ENCODE measurements at regions not wholly inside any gene's neighbourhood (a gene's known extent, or its start where the extent isn't known, plus 50 kb on each side); places are given as distances from the start of the nearest gene placed in this dataset.

DNA sequence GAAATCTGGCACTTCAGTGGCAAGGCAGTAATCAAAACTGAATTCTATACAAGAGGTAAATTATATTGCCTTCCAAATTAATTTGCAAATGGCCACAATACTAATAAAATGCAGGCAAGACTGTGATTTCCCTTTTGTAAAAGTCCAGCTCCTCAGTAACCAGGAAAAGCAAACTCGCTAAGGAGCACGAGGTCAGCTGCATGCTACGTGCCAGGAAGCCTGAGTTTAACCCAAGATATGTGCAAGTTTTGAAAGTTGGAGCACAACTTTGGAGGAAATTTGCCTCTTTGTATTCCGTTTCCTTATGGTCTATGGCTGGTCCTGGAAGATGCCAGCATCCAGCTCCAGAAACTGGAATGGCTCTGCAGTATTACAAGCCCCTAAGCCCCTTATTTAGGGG, 226.8 kb upstream of the DYNLRB2 start:
- BruUV-seq (replicated peaks): no TSS peak
- no peaks in the 10 kb centered on the region for H3K27me3 ChIP-seq (replicated peaks; ENCODE audit: control insufficient read depth, insufficient read depth, low read length)
- intact Hi-C loops (cut with micrococcal nuclease; ENCODE audit: unreplicated experiment): no loop called here
- Mint-ChIP-seq H3K9me3 (ENCODE audit: unreplicated experiment) (peaks cover 22% of the 10 kb centered on the region), H3K4me3 (ENCODE audit: unreplicated experiment) (no peak overlapping the region), H3K27ac (ENCODE audit: unreplicated experiment) (no peak overlapping the region), H3K4me1 (ENCODE audit: low read depth, unreplicated experiment) (peaks cover 5% of the 10 kb centered on the region), H3K27me3 (ENCODE audit: insufficient read depth, unreplicated experiment) (no peaks in the 10 kb centered on the region), H3K36me3 (ENCODE audit: insufficient read depth, unreplicated experiment) (no peaks in the 10 kb centered on the region)
- no peak overlapping the region for H3K4me3 ChIP-seq (ENCODE audit: low read depth, low read length)
- H3K4me1 ChIP-seq: no peaks in the 10 kb centered on the region
- POLR2A ChIA-PET: no interaction called here
- no peak for DNase-seq
- TF ChIP-seq, protein P1, sequence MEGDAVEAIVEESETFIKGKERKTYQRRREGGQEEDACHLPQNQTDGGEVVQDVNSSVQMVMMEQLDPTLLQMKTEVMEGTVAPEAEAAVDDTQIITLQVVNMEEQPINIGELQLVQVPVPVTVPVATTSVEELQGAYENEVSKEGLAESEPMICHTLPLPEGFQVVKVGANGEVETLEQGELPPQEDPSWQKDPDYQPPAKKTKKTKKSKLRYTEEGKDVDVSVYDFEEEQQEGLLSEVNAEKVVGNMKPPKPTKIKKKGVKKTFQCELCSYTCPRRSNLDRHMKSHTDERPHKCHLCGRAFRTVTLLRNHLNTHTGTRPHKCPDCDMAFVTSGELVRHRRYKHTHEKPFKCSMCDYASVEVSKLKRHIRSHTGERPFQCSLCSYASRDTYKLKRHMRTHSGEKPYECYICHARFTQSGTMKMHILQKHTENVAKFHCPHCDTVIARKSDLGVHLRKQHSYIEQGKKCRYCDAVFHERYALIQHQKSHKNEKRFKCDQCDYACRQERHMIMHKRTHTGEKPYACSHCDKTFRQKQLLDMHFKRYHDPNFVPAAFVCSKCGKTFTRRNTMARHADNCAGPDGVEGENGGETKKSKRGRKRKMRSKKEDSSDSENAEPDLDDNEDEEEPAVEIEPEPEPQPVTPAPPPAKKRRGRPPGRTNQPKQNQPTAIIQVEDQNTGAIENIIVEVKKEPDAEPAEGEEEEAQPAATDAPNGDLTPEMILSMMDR (IDR thresholded peaks at IDR 0.05; ENCODE audit: insufficient read depth in 1 of 2, low read depth in 1 of 2, low read length in 1 of 2, severe bottlenecking in 1 of 2, unreplicated experiment in 1 of 2): no peak
- H3K9me3 ChIP-seq: peaks cover 7% of the 10 kb centered on the region
- H3K36me3 ChIP-seq (ENCODE audit: control insufficient read depth, insufficient read depth, low read length): no peaks in the 10 kb centered on the region
- CTCF ChIA-PET: no interaction called here

DNA sequence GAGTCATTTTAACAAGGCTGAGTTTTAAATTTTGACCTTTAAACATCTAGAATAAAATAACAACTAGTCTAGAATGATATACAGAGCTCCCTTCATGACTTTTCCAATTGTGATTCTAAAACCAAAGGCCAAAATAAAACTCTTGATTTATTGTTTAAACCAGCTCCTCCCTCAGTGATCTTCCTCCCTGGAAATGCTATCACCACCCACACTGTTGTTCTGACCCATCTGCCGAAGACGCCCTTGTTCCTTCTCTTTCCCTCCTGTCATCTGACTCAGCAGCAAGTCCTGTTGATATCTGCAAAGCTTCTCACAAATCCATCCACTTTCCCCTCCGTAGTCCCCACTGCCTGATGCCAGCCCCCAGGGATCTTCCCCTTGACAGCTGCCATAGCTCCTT, 231.6 kb upstream of the DYNLRB2 start:
- Mint-ChIP-seq H3K4me3 (ENCODE audit: unreplicated experiment) (no peak overlapping the region), H3K27ac (ENCODE audit: unreplicated experiment) (no peak overlapping the region), H3K9me3 (ENCODE audit: unreplicated experiment) (peaks cover 14% of the 10 kb centered on the region), H3K4me1 (ENCODE audit: low read depth, unreplicated experiment) (peaks cover 30% of the 10 kb centered on the region), H3K27me3 (ENCODE audit: insufficient read depth, unreplicated experiment) (no peaks in the 10 kb centered on the region), H3K36me3 (ENCODE audit: insufficient read depth, unreplicated experiment) (no peaks in the 10 kb centered on the region)
- peaks cover 7% of the 10 kb centered on the region; the same call in 1 of the 2 replicates for H3K9me3 ChIP-seq
- ChIA-PET POLR2A (no interaction called here), CTCF (no interaction called here)
- no peak overlapping the region for H3K4me3 ChIP-seq (ENCODE audit: low read depth, low read length)
- no peak for DNase-seq
- TF ChIP-seq, protein P1 (IDR thresholded peaks at IDR 0.05; ENCODE audit: insufficient read depth in 1 of 2, low read depth in 1 of 2, low read length in 1 of 2, severe bottlenecking in 1 of 2, unreplicated experiment in 1 of 2): no peak
- H3K27me3 ChIP-seq (replicated peaks; ENCODE audit: control insufficient read depth, insufficient read depth, low read length): no peaks in the 10 kb centered on the region
- BruUV-seq (replicated peaks): no TSS peak
- H3K36me3 ChIP-seq (ENCODE audit: control insufficient read depth, insufficient read depth, low read length): no peaks in the 10 kb centered on the region
- peaks cover 34% of the 10 kb centered on the region for H3K4me1 ChIP-seq
- intact Hi-C loops (cut with micrococcal nuclease; ENCODE audit: unreplicated experiment): no loop called here

DNA sequence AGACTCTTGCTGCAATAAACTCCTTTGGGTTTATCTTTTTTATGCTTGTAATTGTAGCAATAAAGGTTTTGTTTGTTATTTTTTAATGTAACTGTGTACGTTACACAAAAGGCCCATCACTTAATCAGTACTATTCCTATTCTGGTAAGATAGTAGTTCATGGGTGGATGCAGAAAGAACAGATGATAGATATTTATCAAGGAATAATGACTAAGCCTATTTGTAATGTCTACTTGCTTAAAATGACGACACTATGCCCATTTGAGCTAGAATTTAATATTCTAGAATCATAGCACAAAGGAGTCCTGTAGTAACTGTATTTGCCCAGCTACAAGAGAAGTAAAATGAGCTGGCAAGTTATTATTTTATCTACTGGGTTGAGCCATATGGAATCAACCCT, 235.4 kb upstream of the DYNLRB2 start:
- ChIA-PET CTCF (no interaction called here), POLR2A (no interaction called here)
- H3K36me3 ChIP-seq (ENCODE audit: control insufficient read depth, insufficient read depth, low read length): no peaks in the 10 kb centered on the region
- no peaks in the 10 kb centered on the region for H3K27me3 Mint-ChIP-seq (ENCODE audit: insufficient read depth, unreplicated experiment)
- DNase-seq: no peak
- no peaks in the 10 kb centered on the region for H3K27me3 ChIP-seq (replicated peaks; ENCODE audit: control insufficient read depth, insufficient read depth, low read length)
- TF ChIP-seq, protein P1 (IDR thresholded peaks at IDR 0.05; ENCODE audit: insufficient read depth in 1 of 2, low read depth in 1 of 2, low read length in 1 of 2, severe bottlenecking in 1 of 2, unreplicated experiment in 1 of 2): no peak
- intact Hi-C loops (cut with micrococcal nuclease; ENCODE audit: unreplicated experiment): no loop called here
- H3K9me3 ChIP-seq: peaks cover 3% of the 10 kb centered on the region; the same call in 1 of the 2 replicates
- no TSS peak for BruUV-seq (replicated peaks)
- H3K4me3 ChIP-seq (ENCODE audit: low read depth, low read length): no peak overlapping the region
- H3K4me1 ChIP-seq: peaks cover 57% of the 10 kb centered on the region
- no peaks in the 10 kb centered on the region for H3K36me3 Mint-ChIP-seq (ENCODE audit: insufficient read depth, unreplicated experiment)
- H3K4me3 Mint-ChIP-seq (ENCODE audit: unreplicated experiment): no peak overlapping the region
- H3K9me3 Mint-ChIP-seq (ENCODE audit: unreplicated experiment): peaks cover 24% of the 10 kb centered on the region
- peak overlapping the region; percentile 65 for H3K27ac Mint-ChIP-seq (ENCODE audit: unreplicated experiment)
- H3K4me1 Mint-ChIP-seq (ENCODE audit: low read depth, unreplicated experiment): peaks cover 54% of the 10 kb centered on the region

All from Caco-2 (cell line).